ENCODE measurements at regions not wholly inside any gene's neighbourhood (a gene's known extent, or its start where the extent isn't known, plus 50 kb on each side); places are given as distances from the start of the nearest gene placed in this dataset.

- TF ChIP-seq CTCF (IDR thresholded peaks at IDR 0.05): no peak
- TF ChIP-seq ZFX (IDR thresholded peaks at IDR 0.05; ENCODE audit: borderline replicate concordance): no peak
These were observed 91.7 kb downstream of the EFNB1 start for GRCh38 chrX:68920561-68920960.
